HG03159 (cell line): ENCODE measurements at regions not wholly inside any gene's neighbourhood (a gene's known extent, or its start where the extent isn't known, plus 50 kb on each side); places are given as distances from the start of the nearest gene placed in this dataset.

Experiments
- ATAC-seq: cut with Tn5 transposase; IDR thresholded peaks from one replicate; pipeline ENCODE4 v1.9.1; 2021; ENCODE audit warnings: mild to moderate bottlenecking, moderate library complexity; ENCODE audit not compliant: unreplicated experiment

- no peak for ATAC-seq
Observed at GRCh38 chr6:93972791-93973190, 553.4 kb upstream of the EPHA7 start.

GRCh38 chr6:93970684-93971083 lies 551.3 kb upstream of the EPHA7 start:
- ATAC-seq = no peak

GRCh38 chr6:93968126-93968525 lies 548.8 kb upstream of the EPHA7 start:
- ATAC-seq = no peak

- no peak for ATAC-seq
Observed at GRCh38 chr6:93964926-93965325, 545.6 kb upstream of the EPHA7 start.

- ATAC-seq = no peak
Observed at GRCh38 chr6:93964321-93964720, 545.0 kb upstream of the EPHA7 start.

- no peak for ATAC-seq
Observed at GRCh38 chr6:93962566-93962965, 543.2 kb upstream of the EPHA7 start.

GRCh38 chr6:93954584-93954983 lies 535.2 kb upstream of the EPHA7 start:
- ATAC-seq = no peak

- no peak for ATAC-seq
Observed at GRCh38 chr6:93943661-93944060, 524.3 kb upstream of the EPHA7 start.

- ATAC-seq = no peak
Observed at GRCh38 chr6:93940381-93940780, 521.0 kb upstream of the EPHA7 start.

- no peak for ATAC-seq
Observed at GRCh38 chr6:93932175-93932574, 512.8 kb upstream of the EPHA7 start.

- ATAC-seq = no peak
Observed at GRCh38 chr6:93927731-93928130, 508.4 kb upstream of the EPHA7 start.

- no peak for ATAC-seq
Observed at GRCh38 chr6:93919365-93919764, 500.0 kb upstream of the EPHA7 start.

GRCh38 chr6:93918258-93918657 lies 498.9 kb upstream of the EPHA7 start:
- ATAC-seq = no peak

- no peak for ATAC-seq
Observed at GRCh38 chr6:93917216-93917615, 497.9 kb upstream of the EPHA7 start.

- no peak for ATAC-seq
Observed at GRCh38 chr6:93916716-93917115, 497.4 kb upstream of the EPHA7 start.

- no peak for ATAC-seq
Observed at GRCh38 chr6:93915961-93916360, 496.6 kb upstream of the EPHA7 start.

- no peak for ATAC-seq
Observed at GRCh38 chr6:93902517-93902916, 483.2 kb upstream of the EPHA7 start.

- ATAC-seq = no peak
Observed at GRCh38 chr6:93900142-93900541, 480.8 kb upstream of the EPHA7 start.

GRCh38 chr6:93896081-93896480 lies 476.7 kb upstream of the EPHA7 start:
- no peak for ATAC-seq

- ATAC-seq = no peak
Observed at GRCh38 chr6:93894521-93894920, 475.2 kb upstream of the EPHA7 start.

- ATAC-seq = no peak
Observed at GRCh38 chr6:93889713-93890112, 470.4 kb upstream of the EPHA7 start.

- no peak for ATAC-seq
Observed at GRCh38 chr6:93886416-93886815, 467.1 kb upstream of the EPHA7 start.

- ATAC-seq = no peak
Observed at GRCh38 chr6:93859971-93860370, 440.6 kb upstream of the EPHA7 start.

GRCh38 chr6:93858213-93858612 lies 438.9 kb upstream of the EPHA7 start:
- ATAC-seq = no peak
